Stimulated activated naive B cell treated with anti-CD40 and anti-IgM and Interleukin-4, amounts not matched to agents 10 μg/mL and 1 μg/mL and 100 μg/mL, for 72 hours (primary cell): ENCODE measurements at regions not wholly inside any gene's neighbourhood (a gene's known extent, or its start where the extent isn't known, plus 50 kb on each side); places are given as distances from the start of the nearest gene placed in this dataset.

Experiments
- ATAC-seq, 2 donors: fragments of 150-1000 bp; cut with Tn5 transposase; replicated peaks; 2 replicates each; pipeline ENCODE4 v1.10.0; 2021; ENCODE audit warnings: moderate library complexity in 1 of 2
- DNase-seq: peaks from one replicate; pipeline ENCODE4 v3.0.0; 2021
- H3K27ac Mint-ChIP-seq: one replicate; pipeline ENCODE4 v1.8.0; 2022; ENCODE audit warnings: mild to moderate bottlenecking, mixed read lengths
- H3K27me3 Mint-ChIP-seq, 2 donors: one replicate each; pipeline ENCODE4 v1.8.0; 2022; ENCODE audit warnings: mixed read lengths in 2 of 2
- H3K36me3 Mint-ChIP-seq, 2 donors: one replicate each; pipeline ENCODE4 v1.8.0; 2022; ENCODE audit warnings: mixed read lengths in 2 of 2, mild to moderate bottlenecking in 1 of 2
- H3K4me1 Mint-ChIP-seq, 2 donors: one replicate each; pipeline ENCODE4 v1.8.0; 2022; ENCODE audit warnings: mixed read lengths in 2 of 2, mild to moderate bottlenecking in 1 of 2
- H3K4me3 Mint-ChIP-seq, 2 donors: one replicate each; pipeline ENCODE4 v1.8.0; 2022; ENCODE audit warnings: mild to moderate bottlenecking in 2 of 2, mixed read lengths in 2 of 2, moderate library complexity in 1 of 2
- H3K9me3 Mint-ChIP-seq, 2 donors: one replicate each; pipeline ENCODE4 v1.8.0; 2022; ENCODE audit warnings: mixed read lengths in 2 of 2, mild to moderate bottlenecking in 1 of 2

- H3K36me3 Mint-ChIP-seq = no peaks in the 10 kb centered on the region
- DNase-seq (no peak), ATAC-seq (no peak)
- no peak overlapping the region for H3K4me3 Mint-ChIP-seq
- H3K4me1 Mint-ChIP-seq = peaks cover 0 to 2% of the 10 kb centered on the region in 2 donors
- H3K9me3 Mint-ChIP-seq = no peaks in the 10 kb centered on the region
- H3K27me3 Mint-ChIP-seq = peaks cover 48 to 71% of the 10 kb centered on the region in 2 donors
- H3K27ac Mint-ChIP-seq = no peak overlapping the region
Observed at GRCh38 chr12:113667095-113667494, 195.4 kb upstream of the LHX5 start.

- H3K4me3 Mint-ChIP-seq = no peak overlapping the region
- DNase-seq (no peak), ATAC-seq (no peak)
- no peak overlapping the region for H3K27ac Mint-ChIP-seq
- H3K27me3 Mint-ChIP-seq = peaks cover 42 to 65% of the 10 kb centered on the region in 2 donors
- H3K4me1 Mint-ChIP-seq = peaks cover 0 to 2% of the 10 kb centered on the region in 2 donors
- no peaks in the 10 kb centered on the region for H3K9me3 Mint-ChIP-seq
- no peaks in the 10 kb centered on the region for H3K36me3 Mint-ChIP-seq
Observed at GRCh38 chr12:113666223-113666622, 194.6 kb upstream of the LHX5 start.

- H3K27me3 Mint-ChIP-seq = peaks cover 38 to 64% of the 10 kb centered on the region in 2 donors
Observed at GRCh38 chr12:113665457-113665856, 193.8 kb upstream of the LHX5 start.

GRCh38 chr12:113664224-113664681 lies 192.6 kb upstream of the LHX5 start:
- Mint-ChIP-seq H3K4me1 (no peaks in the 10 kb centered on the region), H3K36me3 (no peaks in the 10 kb centered on the region), H3K4me3 (no peak overlapping the region), H3K27me3 (peaks cover 32 to 57% of the 10 kb centered on the region in 2 donors), H3K27ac (no peak overlapping the region), H3K9me3 (no peaks in the 10 kb centered on the region)
- no peak for ATAC-seq
- DNase-seq = no peak

More at GRCh38 chr12:113665457-113665856, 193.8 kb upstream of the LHX5 start:
- Mint-ChIP-seq H3K9me3 (no peaks in the 10 kb centered on the region), H3K4me3 (no peak overlapping the region), H3K36me3 (no peaks in the 10 kb centered on the region), H3K4me1 (peaks cover 0 to 2% of the 10 kb centered on the region in 2 donors), H3K27ac (no peak overlapping the region)
- DNase-seq (no peak), ATAC-seq (no peak)

GRCh38 chr12:113663396-113663795 lies 191.7 kb upstream of the LHX5 start:
- H3K9me3 Mint-ChIP-seq = peaks cover 0 to 3% of the 10 kb centered on the region in 2 donors
- peaks cover 34 to 61% of the 10 kb centered on the region in 2 donors for H3K27me3 Mint-ChIP-seq
- H3K36me3 Mint-ChIP-seq = no peaks in the 10 kb centered on the region
- no peak overlapping the region for H3K27ac Mint-ChIP-seq
- H3K4me3 Mint-ChIP-seq = no peak overlapping the region
- ATAC-seq (no peak), DNase-seq (no peak)
- no peaks in the 10 kb centered on the region for H3K4me1 Mint-ChIP-seq

- Mint-ChIP-seq H3K36me3 (no peaks in the 10 kb centered on the region), H3K27ac (no peak overlapping the region), H3K27me3 (peaks cover 18 to 39% of the 10 kb centered on the region in 2 donors), H3K4me3 (no peak overlapping the region), H3K4me1 (no peaks in the 10 kb centered on the region), H3K9me3 (peaks cover 7 to 17% of the 10 kb centered on the region in 2 donors)
- ATAC-seq (no peak), DNase-seq (no peak)
Observed at GRCh38 chr12:113660936-113661335, 189.3 kb upstream of the LHX5 start.

- Mint-ChIP-seq H3K9me3 (peaks cover 10 to 18% of the 10 kb centered on the region in 2 donors), H3K27ac (no peak overlapping the region), H3K27me3 (peaks cover 13 to 30% of the 10 kb centered on the region in 2 donors), H3K4me1 (no peaks in the 10 kb centered on the region), H3K36me3 (no peaks in the 10 kb centered on the region), H3K4me3 (no peak overlapping the region)
- ATAC-seq (no peak), DNase-seq (no peak)
Observed at GRCh38 chr12:113659416-113659815, 187.7 kb upstream of the LHX5 start.

- H3K4me3 Mint-ChIP-seq = no peak overlapping the region
- no peaks in the 10 kb centered on the region for H3K4me1 Mint-ChIP-seq
- H3K27me3 Mint-ChIP-seq = peaks cover 13 to 30% of the 10 kb centered on the region in 2 donors
- DNase-seq (no peak), ATAC-seq (no peak)
- no peak overlapping the region for H3K27ac Mint-ChIP-seq
- H3K9me3 Mint-ChIP-seq = peaks cover 10 to 18% of the 10 kb centered on the region in 2 donors
- H3K36me3 Mint-ChIP-seq = no peaks in the 10 kb centered on the region
Observed at GRCh38 chr12:113659015-113659414, 187.3 kb upstream of the LHX5 start.

GRCh38 chr12:113658006-113658655 lies 186.5 kb upstream of the LHX5 start:
- DNase-seq = no peak
- Mint-ChIP-seq H3K27ac (no peak overlapping the region), H3K27me3 (peaks cover 9 to 34% of the 10 kb centered on the region in 2 donors), H3K36me3 (no peaks in the 10 kb centered on the region), H3K9me3 (peaks cover 17 to 25% of the 10 kb centered on the region in 2 donors), H3K4me3 (no peak overlapping the region), H3K4me1 (no peaks in the 10 kb centered on the region)
- no peak for ATAC-seq

GRCh38 chr12:113655919-113656318 lies 184.2 kb upstream of the LHX5 start:
- DNase-seq (no peak), ATAC-seq (no peak)
- peaks cover 9 to 21% of the 10 kb centered on the region in 2 donors for H3K27me3 Mint-ChIP-seq
- H3K27ac Mint-ChIP-seq = no peak overlapping the region
- H3K9me3 Mint-ChIP-seq = peaks cover 17 to 25% of the 10 kb centered on the region in 2 donors
- H3K4me1 Mint-ChIP-seq = no peaks in the 10 kb centered on the region
- no peak overlapping the region for H3K4me3 Mint-ChIP-seq
- H3K36me3 Mint-ChIP-seq = no peaks in the 10 kb centered on the region

GRCh38 chr12:113655479-113655878 lies 183.8 kb upstream of the LHX5 start:
- Mint-ChIP-seq H3K36me3 (no peaks in the 10 kb centered on the region), H3K9me3 (peaks cover 17 to 25% of the 10 kb centered on the region in 2 donors), H3K4me1 (no peaks in the 10 kb centered on the region), H3K27ac (no peak overlapping the region), H3K4me3 (no peak overlapping the region), H3K27me3 (peaks cover 9 to 21% of the 10 kb centered on the region in 2 donors)
- DNase-seq (no peak), ATAC-seq (no peak)

GRCh38 chr12:113651662-113652061 lies 180.0 kb upstream of the LHX5 start:
- Mint-ChIP-seq H3K27ac (no peak overlapping the region), H3K4me1 (no peaks in the 10 kb centered on the region), H3K27me3 (peaks cover 38% of the 10 kb centered on the region in 2 donors), H3K4me3 (no peak overlapping the region), H3K9me3 (peaks cover 12 to 14% of the 10 kb centered on the region in 2 donors), H3K36me3 (no peaks in the 10 kb centered on the region)
- ATAC-seq = no peak
- DNase-seq = no peak

- H3K27ac Mint-ChIP-seq = no peak overlapping the region
- peaks cover 43 to 45% of the 10 kb centered on the region in 2 donors for H3K27me3 Mint-ChIP-seq
- no peaks in the 10 kb centered on the region for H3K4me1 Mint-ChIP-seq
- no peaks in the 10 kb centered on the region for H3K36me3 Mint-ChIP-seq
- no peak for DNase-seq
- H3K4me3 Mint-ChIP-seq = no peak overlapping the region
- H3K9me3 Mint-ChIP-seq = peaks cover 7 to 10% of the 10 kb centered on the region in 2 donors
- no peak for ATAC-seq
Observed at GRCh38 chr12:113650476-113650875, 178.8 kb upstream of the LHX5 start.

GRCh38 chr12:113649256-113649830 lies 177.7 kb upstream of the LHX5 start:
- no peak for ATAC-seq
- H3K27me3 Mint-ChIP-seq = peaks cover 49 to 52% of the 10 kb centered on the region in 2 donors
- no peaks in the 10 kb centered on the region for H3K4me1 Mint-ChIP-seq
- H3K36me3 Mint-ChIP-seq = no peaks in the 10 kb centered on the region
- no peak overlapping the region for H3K4me3 Mint-ChIP-seq
- peaks cover 7% of the 10 kb centered on the region in 2 donors for H3K9me3 Mint-ChIP-seq
- DNase-seq = no peak
- H3K27ac Mint-ChIP-seq = no peak overlapping the region

GRCh38 chr12:113647048-113647447 lies 175.4 kb upstream of the LHX5 start:
- no peak overlapping the region for H3K4me3 Mint-ChIP-seq
- no peaks in the 10 kb centered on the region for H3K4me1 Mint-ChIP-seq
- H3K36me3 Mint-ChIP-seq = no peaks in the 10 kb centered on the region
- no peak for ATAC-seq
- DNase-seq = no peak
- peaks cover 60 to 62% of the 10 kb centered on the region in 2 donors for H3K27me3 Mint-ChIP-seq
- no peaks in the 10 kb centered on the region for H3K9me3 Mint-ChIP-seq
- no peak overlapping the region for H3K27ac Mint-ChIP-seq
